Mammary epithelial cell (primary cell): ENCODE measurements at regions not wholly inside any gene's neighbourhood (a gene's known extent, or its start where the extent isn't known, plus 50 kb on each side); places are given as distances from the start of the nearest gene placed in this dataset.

Source experiments
- EZH2 ChIP-seq: IDR thresholded peaks from 2 replicates; pipeline ENCODE4 v1.6.1; 2012; ENCODE audit warnings: low read length, inconsistent platforms, borderline replicate concordance
- TF ChIP-seq, protein P1 (sequence below), 2 donors: IDR thresholded peaks in 1 of 2; conservative IDR thresholded peaks in 1 of 2; 2 replicates each; pipeline ENCODE4 v1.5.1; 2011 to 2012; ENCODE audit warnings: inconsistent platforms in 2 of 2, low read length in 2 of 2, mild to moderate bottlenecking in 2 of 2, control low read depth in 1 of 2, low read depth in 1 of 2; ENCODE audit not compliant: insufficient read depth in 1 of 2; ENCODE audit errors: extremely low read depth in 1 of 2

DNA sequence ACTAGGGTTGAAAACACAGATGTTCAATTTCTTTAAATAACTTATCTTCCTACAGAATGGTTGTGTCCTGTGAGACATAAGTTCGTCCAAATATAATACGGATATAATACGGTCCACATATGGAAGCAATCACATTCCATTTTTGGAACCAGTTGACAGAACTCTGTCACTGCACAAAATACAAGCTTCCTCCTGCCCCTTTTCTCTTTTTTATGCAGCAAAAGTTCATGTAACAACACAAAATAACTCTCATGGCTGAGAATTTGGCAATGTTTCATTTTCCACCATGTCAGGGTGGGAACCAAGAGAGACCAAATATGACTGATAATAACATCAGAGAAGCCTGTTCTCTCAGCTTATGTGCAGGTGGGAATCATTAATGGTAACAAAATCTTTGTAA, 158.1 kb upstream of the ZNF385D start:
- TF ChIP-seq EZH2 = no peak
- TF ChIP-seq, protein P1, sequence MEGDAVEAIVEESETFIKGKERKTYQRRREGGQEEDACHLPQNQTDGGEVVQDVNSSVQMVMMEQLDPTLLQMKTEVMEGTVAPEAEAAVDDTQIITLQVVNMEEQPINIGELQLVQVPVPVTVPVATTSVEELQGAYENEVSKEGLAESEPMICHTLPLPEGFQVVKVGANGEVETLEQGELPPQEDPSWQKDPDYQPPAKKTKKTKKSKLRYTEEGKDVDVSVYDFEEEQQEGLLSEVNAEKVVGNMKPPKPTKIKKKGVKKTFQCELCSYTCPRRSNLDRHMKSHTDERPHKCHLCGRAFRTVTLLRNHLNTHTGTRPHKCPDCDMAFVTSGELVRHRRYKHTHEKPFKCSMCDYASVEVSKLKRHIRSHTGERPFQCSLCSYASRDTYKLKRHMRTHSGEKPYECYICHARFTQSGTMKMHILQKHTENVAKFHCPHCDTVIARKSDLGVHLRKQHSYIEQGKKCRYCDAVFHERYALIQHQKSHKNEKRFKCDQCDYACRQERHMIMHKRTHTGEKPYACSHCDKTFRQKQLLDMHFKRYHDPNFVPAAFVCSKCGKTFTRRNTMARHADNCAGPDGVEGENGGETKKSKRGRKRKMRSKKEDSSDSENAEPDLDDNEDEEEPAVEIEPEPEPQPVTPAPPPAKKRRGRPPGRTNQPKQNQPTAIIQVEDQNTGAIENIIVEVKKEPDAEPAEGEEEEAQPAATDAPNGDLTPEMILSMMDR (conservative IDR thresholded peaks at IDR 0.05 in 1 of 2, IDR thresholded peaks at IDR 0.05 in 1 of 2; ENCODE audit: extremely low read depth in 1 of 2, insufficient read depth in 1 of 2, low read depth in 1 of 2, low read length in 2 of 2) = no peak
